ENCODE measurements at regions not wholly inside any gene's neighbourhood (a gene's known extent, or its start where the extent isn't known, plus 50 kb on each side); places are given as distances from the start of the nearest gene placed in this dataset.
A peak's percentile ranks its signal among the peaks of the same experiment; 100 is the strongest.

GRCh38 chr10:112871021-112871420 is 79.0 kb upstream of the TCF7L2 start:
- in situ Hi-C loops (cut with HindIII; ENCODE audit: low pct_unique_long_range_greater_than_20kb, low sequenced_read_pairs), result no loop called here
- DNase-seq (ENCODE audit: low read depth, low spot score), result no peak

GRCh38 chr10:112872728-112873127 is 77.3 kb upstream of the TCF7L2 start:
- in situ Hi-C loops (cut with HindIII; ENCODE audit: low pct_unique_long_range_greater_than_20kb, low sequenced_read_pairs), result no loop called here
- DNase-seq (ENCODE audit: low read depth, low spot score), result peak; percentile 22

- no peak for DNase-seq (ENCODE audit: low read depth, low spot score)
- in situ Hi-C loops (cut with HindIII; ENCODE audit: low pct_unique_long_range_greater_than_20kb, low sequenced_read_pairs), result no loop called here
These were observed 76.5 kb upstream of the TCF7L2 start for GRCh38 chr10:112873541-112873940.

GRCh38 chr10:112874982-112875381 is 75.1 kb upstream of the TCF7L2 start:
- in situ Hi-C loops (cut with HindIII; ENCODE audit: low pct_unique_long_range_greater_than_20kb, low sequenced_read_pairs), result no loop called here
- DNase-seq (ENCODE audit: low read depth, low spot score), result no peak

GRCh38 chr10:112875476-112876267 is 74.4 kb upstream of the TCF7L2 start:
- in situ Hi-C loops (cut with HindIII; ENCODE audit: low pct_unique_long_range_greater_than_20kb, low sequenced_read_pairs), result no loop called here
- DNase-seq (ENCODE audit: low read depth, low spot score), result no peak

GRCh38 chr10:112880633-112881530 is 69.2 kb upstream of the TCF7L2 start:
- DNase-seq (ENCODE audit: low read depth, low spot score), result no peak
- in situ Hi-C loops (cut with HindIII; ENCODE audit: low pct_unique_long_range_greater_than_20kb, low sequenced_read_pairs), result no loop called here

- in situ Hi-C loops (cut with HindIII; ENCODE audit: low pct_unique_long_range_greater_than_20kb, low sequenced_read_pairs), result no loop called here
- no peak for DNase-seq (ENCODE audit: low read depth, low spot score)
These were observed 66.5 kb upstream of the TCF7L2 start for GRCh38 chr10:112883360-112884178.

GRCh38 chr10:112884179-112884504 is 65.9 kb upstream of the TCF7L2 start:
- DNase-seq (ENCODE audit: low read depth, low spot score), result no peak
- in situ Hi-C loops (cut with HindIII; ENCODE audit: low pct_unique_long_range_greater_than_20kb, low sequenced_read_pairs), result no loop called here

- no peak for DNase-seq (ENCODE audit: low read depth, low spot score)
- in situ Hi-C loops (cut with HindIII; ENCODE audit: low pct_unique_long_range_greater_than_20kb, low sequenced_read_pairs), result no loop called here
These were observed 63.6 kb upstream of the TCF7L2 start for GRCh38 chr10:112886463-112886862.

GRCh38 chr10:112887968-112888367 is 62.1 kb upstream of the TCF7L2 start:
- in situ Hi-C loops (cut with HindIII; ENCODE audit: low pct_unique_long_range_greater_than_20kb, low sequenced_read_pairs), result no loop called here
- DNase-seq (ENCODE audit: low read depth, low spot score), result no peak

- DNase-seq (ENCODE audit: low read depth, low spot score), result no peak
- in situ Hi-C loops (cut with HindIII; ENCODE audit: low pct_unique_long_range_greater_than_20kb, low sequenced_read_pairs), result no loop called here
These were observed 54.8 kb upstream of the TCF7L2 start for GRCh38 chr10:112895292-112895691.

- DNase-seq (ENCODE audit: low read depth, low spot score), result peak; percentile 1
- in situ Hi-C loops (cut with HindIII; ENCODE audit: low pct_unique_long_range_greater_than_20kb, low sequenced_read_pairs), result no loop called here
These were observed 53.8 kb upstream of the TCF7L2 start for GRCh38 chr10:112896273-112896672.

GRCh38 chr10:112896722-112897121 is 53.3 kb upstream of the TCF7L2 start:
- in situ Hi-C loops (cut with HindIII; ENCODE audit: low pct_unique_long_range_greater_than_20kb, low sequenced_read_pairs), result no loop called here
- DNase-seq (ENCODE audit: low read depth, low spot score), result no peak

- in situ Hi-C loops (cut with HindIII; ENCODE audit: low pct_unique_long_range_greater_than_20kb, low sequenced_read_pairs), result no loop called here
- no peak for DNase-seq (ENCODE audit: low read depth, low spot score)
These were observed 51.3 kb upstream of the TCF7L2 start for GRCh38 chr10:112898540-112899390.

- no peak for DNase-seq (ENCODE audit: low read depth, low spot score)
- in situ Hi-C loops (cut with HindIII; ENCODE audit: low pct_unique_long_range_greater_than_20kb, low sequenced_read_pairs), result no loop called here
These were observed 50.5 kb upstream of the TCF7L2 start for GRCh38 chr10:112899391-112900065.
